T47D (cell line): ENCODE measurements at regions not wholly inside any gene's neighbourhood (a gene's known extent, or its start where the extent isn't known, plus 50 kb on each side); places are given as distances from the start of the nearest gene placed in this dataset.

Experiments used
- DNase-seq, 2 experiments: peaks; one replicate each; pipeline versions ENCODE4 v3.0.0 to v3.0.0-alpha.2; 2011 to 2012; ENCODE audit warnings: low read depth in 1 of 2, low spot score in 1 of 2
- JUND ChIP-seq: IDR thresholded peaks from 2 replicates; pipeline ENCODE4 v1.6.1; 2012; ENCODE audit warnings: low read depth
- in situ Hi-C: cut with HindIII; loops from 2 replicates; pipeline ENCODE4 v1.10.0; 2016; ENCODE audit warnings: low sequenced_read_pairs, low pct_unique_long_range_greater_than_20kb

DNA sequence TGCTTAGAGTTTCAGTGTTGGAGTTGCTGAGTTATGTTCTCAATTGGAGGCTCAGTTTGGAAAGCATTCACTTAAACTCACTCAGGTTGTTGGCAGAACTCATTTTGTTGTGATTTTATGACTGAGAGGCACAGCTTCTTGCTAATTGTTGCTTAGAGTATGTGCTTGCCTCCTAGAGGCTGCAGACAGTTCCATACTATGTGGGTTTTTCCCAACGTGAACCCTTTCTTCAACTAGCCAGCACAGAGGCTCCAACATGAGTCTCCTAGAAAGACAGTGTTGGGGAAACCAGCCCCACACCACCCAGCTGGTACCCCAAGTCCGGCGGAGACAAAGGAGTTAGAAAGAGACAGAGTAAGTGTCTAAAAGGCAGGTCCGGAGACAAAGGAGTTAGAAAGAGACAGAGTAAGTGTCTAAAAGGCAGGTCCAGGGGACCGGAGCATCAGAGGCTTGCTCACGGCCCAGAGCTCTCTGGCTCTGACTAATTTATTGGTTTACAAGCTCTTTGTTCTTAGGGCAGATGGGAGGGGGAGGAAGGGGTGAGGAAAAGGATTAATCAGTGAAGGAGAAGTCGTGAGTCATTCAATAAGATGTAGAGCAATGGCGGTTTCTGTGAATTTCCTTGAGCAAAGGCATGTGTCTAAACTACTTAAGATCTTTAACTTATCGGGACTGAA lies 999.7 kb upstream of the LRRTM1 start:
- in situ Hi-C loops = no loop called here
- DNase-seq = no peak
- no peak for TF ChIP-seq JUND

DNA sequence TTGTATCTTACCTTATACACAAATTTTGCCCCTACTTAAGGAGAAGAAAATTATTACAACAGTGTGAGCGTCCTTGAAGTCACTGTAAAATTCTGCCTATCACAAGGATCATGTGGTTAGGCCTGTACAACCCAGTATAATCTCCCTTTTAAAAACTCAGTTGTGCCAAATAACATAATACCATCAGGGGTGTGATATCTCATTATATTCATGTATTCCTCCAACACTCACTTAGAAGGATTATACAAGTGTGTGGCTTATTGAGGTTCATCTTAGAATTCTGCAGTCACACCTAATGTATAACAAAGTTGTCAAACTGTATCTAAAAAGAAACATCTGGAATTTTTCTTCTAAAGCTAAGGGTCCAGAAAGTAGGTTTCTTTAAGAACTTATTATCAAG lies 998.8 kb upstream of the LRRTM1 start:
- in situ Hi-C loops = no loop called here
- DNase-seq = no peak
- TF ChIP-seq JUND = no peak

DNA sequence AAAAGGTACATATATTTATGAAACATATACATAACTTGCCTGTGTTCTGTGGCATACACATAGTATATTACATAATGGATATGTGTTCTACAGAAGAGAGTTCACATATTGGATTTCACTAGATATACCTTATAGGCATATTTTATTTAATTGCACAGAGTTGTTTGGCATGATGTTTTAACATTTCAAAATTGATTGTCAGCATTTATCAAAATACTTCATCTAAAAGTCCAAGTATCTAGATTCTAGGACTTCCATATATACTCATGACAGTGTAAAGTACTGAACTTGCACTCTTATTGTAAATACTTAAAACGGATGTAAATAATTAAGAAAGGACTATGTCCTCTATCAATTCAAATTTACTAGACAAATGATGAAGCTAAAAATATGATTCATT lies 995.3 kb upstream of the LRRTM1 start:
- in situ Hi-C loops = no loop called here
- no peak for TF ChIP-seq JUND

DNA sequence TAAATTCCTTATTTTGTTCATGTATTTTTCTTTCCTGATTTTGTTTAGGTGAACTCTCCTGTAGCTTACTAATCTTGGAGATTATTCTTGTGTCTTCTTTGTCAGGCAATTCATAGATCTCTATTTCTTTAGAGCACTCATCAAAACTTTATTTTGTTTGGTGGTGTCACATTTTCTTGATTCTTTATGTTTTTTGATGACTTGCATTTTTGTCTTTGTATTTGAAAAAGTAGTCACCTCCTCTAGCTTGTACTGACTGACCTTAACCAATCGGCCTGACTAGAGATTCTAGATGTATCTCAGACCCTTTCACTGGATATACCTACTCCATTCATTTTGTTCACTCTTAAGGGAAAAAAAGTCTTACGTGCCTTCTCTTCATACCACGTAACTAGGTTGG lies 986.3 kb upstream of the LRRTM1 start:
- no peak for DNase-seq
- TF ChIP-seq JUND = no peak
- in situ Hi-C loops = no loop called here

More for the DNA sequence above, 995.3 kb upstream of the LRRTM1 start:
- no peak for DNase-seq

DNA sequence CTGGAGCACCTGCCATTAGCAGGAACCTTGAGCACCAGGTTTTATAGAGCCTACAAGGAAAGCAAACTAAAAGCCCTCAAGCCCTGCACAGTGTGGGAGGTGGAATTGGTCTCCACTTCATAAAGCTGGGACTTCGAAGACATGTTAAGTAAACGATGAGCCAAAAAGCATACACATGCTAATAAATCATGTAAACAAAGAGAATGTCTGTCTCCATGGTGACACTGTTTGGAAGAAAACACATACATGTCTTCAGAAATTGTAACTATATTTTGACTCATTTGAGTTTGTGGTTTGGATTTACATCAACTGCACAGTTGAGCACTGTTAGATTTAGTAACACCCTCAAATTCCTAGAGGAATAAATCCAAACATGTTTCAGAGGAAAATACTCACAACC lies 978.5 kb upstream of the LRRTM1 start:
- peak in 1 of 2 experiments; percentile 0 for DNase-seq
- in situ Hi-C loops = no loop called here
- TF ChIP-seq JUND = no peak

DNA sequence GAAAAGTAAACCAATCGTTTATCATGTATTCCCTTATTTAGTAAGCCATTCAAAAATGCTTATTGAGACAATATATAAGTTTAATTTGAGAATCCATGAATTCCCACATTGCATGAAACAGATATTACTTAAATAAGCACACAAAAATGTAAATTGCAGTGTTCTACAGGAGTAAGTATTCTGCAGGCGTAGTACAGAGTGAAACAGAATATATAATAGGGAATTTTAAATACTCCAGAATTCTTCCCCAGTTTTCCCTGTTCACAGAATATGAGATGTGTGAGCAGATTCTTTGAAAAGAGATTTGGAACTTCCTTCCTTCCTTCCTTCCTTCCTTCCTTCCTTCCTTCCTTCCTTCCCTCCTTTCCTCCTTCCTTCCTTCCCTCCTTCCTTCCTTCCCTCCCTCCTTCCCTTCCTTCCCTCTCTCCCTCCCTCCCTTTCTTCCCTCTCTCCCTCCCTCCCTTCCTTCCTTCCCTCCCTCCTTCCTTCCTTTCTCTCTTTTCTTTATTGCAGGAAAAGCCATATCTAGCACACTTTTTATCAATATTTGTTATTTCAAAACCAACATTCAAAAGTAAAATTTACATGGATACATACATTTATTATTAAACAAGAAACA lies 977.7 kb upstream of the LRRTM1 start:
- in situ Hi-C loops = no loop called here
- no peak for TF ChIP-seq JUND
- no peak for DNase-seq

DNA sequence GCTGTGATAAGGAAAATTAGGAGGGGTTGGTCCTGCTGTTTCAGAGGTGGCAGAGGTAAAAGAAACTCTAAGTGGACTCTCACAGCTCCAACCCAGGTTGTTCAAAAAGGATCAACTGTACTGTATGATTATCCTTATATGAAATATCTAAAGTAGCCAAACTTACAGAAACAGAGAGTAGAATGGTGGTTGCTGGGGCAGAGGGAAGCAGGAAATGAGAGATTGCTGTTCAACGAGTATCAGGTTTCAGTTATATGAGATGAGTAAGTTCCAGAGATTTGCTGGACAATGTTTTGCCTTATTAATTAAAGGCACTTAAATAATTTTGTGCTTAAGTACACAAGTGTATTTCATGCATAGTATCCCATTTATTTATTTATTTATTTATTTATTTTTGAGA lies 972.0 kb upstream of the LRRTM1 start:
- in situ Hi-C loops = no loop called here
- TF ChIP-seq JUND = no peak
- no peak for DNase-seq

DNA sequence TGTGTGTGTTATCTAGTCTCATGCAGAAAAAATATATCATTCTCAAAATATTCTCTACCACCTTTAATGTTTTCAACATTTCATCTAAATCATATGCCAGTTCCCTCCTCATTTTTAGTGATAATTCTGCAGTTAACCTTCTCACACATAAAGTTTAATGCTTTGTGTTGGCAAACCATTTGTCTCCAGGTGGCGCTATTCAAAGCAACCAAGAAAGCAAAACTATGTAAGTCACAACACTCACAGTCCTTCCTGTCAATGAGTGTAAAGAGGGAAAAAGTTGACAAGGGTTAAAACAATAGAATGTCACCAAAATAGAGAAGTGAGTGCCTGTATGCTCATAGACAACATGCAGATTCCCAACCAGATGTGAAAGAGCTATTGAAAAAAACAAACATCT lies 961.6 kb upstream of the LRRTM1 start:
- in situ Hi-C loops = no loop called here
- peak in 1 of 2 experiments; percentile 27 for DNase-seq
- TF ChIP-seq JUND = no peak

DNA sequence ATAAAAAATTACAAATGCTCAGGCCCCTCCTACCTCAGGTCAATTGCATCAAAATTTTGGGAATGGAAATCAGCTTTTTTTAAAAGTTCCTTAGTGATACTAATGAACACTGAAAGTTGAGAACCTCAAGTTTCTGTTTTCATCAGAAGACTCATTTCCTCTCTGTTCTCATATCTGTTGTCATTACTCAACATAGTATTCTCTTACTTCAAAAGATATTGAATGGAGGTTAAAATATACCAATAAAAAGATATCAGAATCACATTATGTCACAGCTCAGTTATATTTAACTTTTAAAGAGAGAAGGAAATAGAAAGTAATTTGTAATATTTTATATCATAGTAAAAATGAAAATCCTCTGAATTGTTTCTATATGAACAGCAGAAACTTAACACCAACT lies 959.4 kb upstream of the LRRTM1 start:
- no peak for DNase-seq
- in situ Hi-C loops = no loop called here
- no peak for TF ChIP-seq JUND

DNA sequence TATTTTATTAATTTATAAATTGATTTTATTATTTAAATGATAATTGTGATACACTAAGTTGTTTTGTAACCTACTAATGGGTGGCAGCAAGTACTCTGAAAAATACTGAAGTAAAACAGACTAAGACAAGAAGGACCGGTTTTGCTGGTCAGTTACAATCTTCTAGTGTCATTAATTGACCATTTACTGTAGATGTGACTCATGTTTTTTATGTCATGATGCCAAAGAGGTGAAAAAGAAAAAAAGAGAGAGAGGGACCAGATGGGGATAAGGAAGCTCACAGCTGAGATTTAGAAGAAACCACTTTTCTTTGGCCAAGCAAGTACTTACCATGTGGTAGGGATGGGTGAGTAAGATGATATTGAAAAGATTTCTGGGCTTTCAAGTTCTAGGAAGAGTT lies 955.8 kb upstream of the LRRTM1 start:
- TF ChIP-seq JUND = no peak
- in situ Hi-C loops = no loop called here
- peak in 1 of 2 experiments; percentile 19 for DNase-seq

DNA sequence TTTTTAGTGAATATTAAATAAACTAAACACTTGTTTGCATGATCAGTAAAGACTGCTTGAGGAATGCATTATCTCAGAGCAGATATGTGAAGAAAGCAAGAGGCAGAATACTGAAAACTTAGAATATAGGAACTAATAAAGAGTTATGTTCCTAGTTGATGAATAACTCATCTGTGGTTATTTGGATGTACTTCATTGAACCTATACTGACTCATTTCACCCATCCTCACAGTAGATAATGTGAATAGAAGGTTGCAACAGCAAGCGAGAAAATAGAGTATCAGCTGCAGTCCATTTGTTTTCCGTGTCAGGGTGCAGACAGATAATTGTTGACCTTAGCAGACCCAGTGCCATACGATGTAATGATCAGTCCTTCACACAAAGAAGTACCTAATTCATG lies 945.7 kb upstream of the LRRTM1 start:
- no peak for TF ChIP-seq JUND
- in situ Hi-C loops = no loop called here
- DNase-seq = no peak

DNA sequence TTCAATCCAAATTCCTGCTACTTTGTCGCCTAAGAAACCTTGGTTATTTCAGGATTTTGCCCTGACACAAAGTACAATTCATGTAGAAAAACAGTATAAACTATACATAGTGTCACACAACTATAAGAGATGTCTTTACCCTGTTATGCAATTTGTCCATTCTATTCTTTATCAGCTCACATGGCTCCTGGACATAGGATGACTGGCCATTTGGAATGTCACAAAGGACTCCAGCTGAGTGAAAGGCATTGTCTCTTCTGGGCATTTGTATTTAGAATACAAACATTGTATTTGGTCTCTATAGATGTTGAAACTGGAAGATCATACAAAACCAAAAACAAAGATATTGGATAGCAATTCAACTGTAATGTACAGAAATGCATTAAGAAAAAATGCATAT lies 944.6 kb upstream of the LRRTM1 start:
- in situ Hi-C loops = no loop called here
- no peak for DNase-seq
- no peak for TF ChIP-seq JUND

DNA sequence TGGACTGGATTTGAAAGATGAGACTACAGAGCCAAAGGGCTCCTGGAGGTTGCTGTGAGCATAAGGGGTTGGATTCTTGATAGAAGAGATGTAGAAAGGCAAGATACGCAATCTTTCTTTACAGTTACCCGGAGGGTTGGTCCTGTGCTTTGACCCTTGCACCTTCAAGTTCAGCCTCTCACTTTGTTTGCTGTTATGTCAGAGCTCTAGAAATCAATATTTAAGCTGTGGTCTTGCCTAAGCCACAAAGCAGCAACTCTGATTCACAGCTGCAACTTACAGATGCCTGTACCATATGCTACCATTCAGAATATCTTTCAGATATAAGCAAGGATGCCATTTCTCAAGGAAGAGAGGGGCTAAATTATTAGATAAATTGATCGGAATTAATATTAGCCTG lies 943.1 kb upstream of the LRRTM1 start:
- no peak for TF ChIP-seq JUND
- in situ Hi-C loops = no loop called here
- no peak for DNase-seq

DNA sequence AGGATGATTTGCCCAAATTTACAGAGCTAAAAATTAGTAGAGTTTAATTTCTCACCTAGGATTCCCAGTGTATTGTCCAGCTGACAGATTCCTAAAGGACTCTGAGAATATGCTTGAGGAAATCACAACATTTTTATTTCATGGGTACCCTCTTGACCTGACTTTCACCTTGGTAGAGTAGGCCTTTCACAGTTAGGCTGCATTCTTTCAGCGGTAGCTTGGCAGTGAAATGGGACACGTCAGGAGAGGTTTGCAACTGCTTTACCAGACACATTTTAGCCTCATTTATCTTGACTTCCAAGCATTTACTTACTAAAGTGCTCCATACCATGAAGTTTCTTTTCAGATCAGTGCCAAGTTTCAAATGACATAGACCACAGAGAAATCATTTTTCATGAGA lies 937.9 kb upstream of the LRRTM1 start:
- no peak for DNase-seq
- TF ChIP-seq JUND = no peak
- in situ Hi-C loops = no loop called here
